Transverse colon (tissue), 4 donors: ENCODE measurements at regions not wholly inside any gene's neighbourhood (a gene's known extent, or its start where the extent isn't known, plus 50 kb on each side); places are given as distances from the start of the nearest gene placed in this dataset.

Experiments used
- DNase-seq: peaks from one replicate; pipeline ENCODE4 v3.0.0-alpha.2; 2019
- H3K27ac ChIP-seq, 4 donors: fragments of 200-600 bp; sonication (generic); 2 replicates each; pipeline ENCODE4 v1.5.1; 2016 to 2018; ENCODE audit warnings: inconsistent platforms in 4 of 4
- H3K27me3 ChIP-seq: fragments of 200-600 bp; sonication (generic); 2 replicates; pipeline ENCODE4 v1.5.1; 2017; ENCODE audit warnings: inconsistent platforms
- H3K36me3 ChIP-seq, 4 donors: fragments of 200-600 bp; sonication (generic); 2 replicates each; pipeline ENCODE4 v1.5.1; 2017 to 2019; ENCODE audit warnings: inconsistent platforms in 4 of 4
- H3K4me1 ChIP-seq, 4 donors: fragments of 200-600 bp; sonication (generic); 2 replicates each; pipeline ENCODE4 v1.5.1; 2017 to 2020; ENCODE audit warnings: inconsistent platforms in 4 of 4
- H3K4me3 ChIP-seq, 4 donors: fragments of 200-600 bp; sonication (generic); 1 replicate in 1 of 4; 2 replicates in 3 of 4; pipeline versions ENCODE4 v1.5.1 to v1.6.1; 2017 to 2019; ENCODE audit warnings: inconsistent platforms in 4 of 4
- H3K9me3 ChIP-seq, 2 donors: fragments of 200-600 bp; sonication (generic); 2 replicates each; pipeline ENCODE4 v1.5.1; 2017 to 2019; ENCODE audit warnings: inconsistent platforms in 2 of 2
- EP300 ChIP-seq: sonication (generic); formaldehyde crosslinking; IDR thresholded peaks from one replicate; pipeline ENCODE4 v1.6.1; 2017; ENCODE audit warnings: antibody characterized with exemption, low read depth
- POLR2A ChIP-seq: fragments of 450-650 bp; IDR thresholded peaks from one replicate; pipeline ENCODE4 v1.6.1; 2016; ENCODE audit warnings: antibody characterized with exemption, mild to moderate bottlenecking, moderate library complexity
- POLR2AphosphoS5 ChIP-seq, 3 donors: sonication (generic); formaldehyde crosslinking; IDR thresholded peaks; one replicate each; pipeline ENCODE4 v1.6.1; 2016; ENCODE audit warnings: antibody characterized with exemption in 3 of 3
- WGBS, 2 donors: methylation state at CpG; one replicate each; pipeline ENCODE4 v1.1.5; 2018; ENCODE audit warnings: low coverage in 1 of 2; 5-methylcytosine and 5-hydroxymethylcytosine counted together
- in situ Hi-C, 4 donors: fragments of 200-750 bp; cut with MboI; loops; one replicate each; pipeline versions ENCODE4 v1.15.0 to v1.15.1; 2017; ENCODE audit warnings: low sequenced_read_pairs in 3 of 4, low pct_ligation_motif_present in 1 of 4, low pct_unique_long_range_greater_than_20kb in 1 of 4
- intact Hi-C: fragments of 100-400 bp; cut with DNase I; formaldehyde crosslinking; loops from one replicate; pipeline ENCODE4 v1.15.1; 2023; ENCODE audit warnings: low total_unique reads
- TF ChIP-seq, protein P1 (sequence below), 5 experiments: fragments of 200-600 bp in 3 of 5; fragments of 450-650 bp in 2 of 5; sonication (generic) in 3 of 5; IDR thresholded peaks; 1 replicate in 2 of 5; 2 replicates in 3 of 5; pipeline ENCODE4 v1.5.1; 2016 to 2017; ENCODE audit warnings: antibody characterized with exemption in 5 of 5, inconsistent platforms in 3 of 5, mild to moderate bottlenecking in 2 of 5, moderate library complexity in 1 of 5

DNA sequence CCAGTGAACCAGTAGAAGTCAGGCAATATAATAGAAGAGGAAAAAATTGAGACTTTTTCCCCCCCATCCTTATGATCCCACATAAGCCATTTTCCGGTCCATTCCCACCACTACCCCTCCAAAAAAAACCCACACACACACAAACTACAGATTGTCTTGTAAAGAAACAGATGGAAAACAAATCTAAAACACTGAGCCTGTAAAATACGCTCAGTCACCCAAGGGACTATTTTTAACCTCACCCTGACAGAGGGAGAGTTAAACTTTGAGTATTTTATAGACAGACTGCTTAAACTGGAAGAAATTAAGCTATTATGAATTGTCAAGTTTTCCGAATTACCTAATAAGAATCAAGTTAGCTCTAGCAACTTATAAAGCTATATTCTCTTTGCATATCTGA, 471.8 kb upstream of the C9orf72 start:
- Histone ChIP-seq H3K27ac (no peak overlapping the region), H3K27me3 (no peaks in the 10 kb centered on the region), H3K9me3 (no peaks in the 10 kb centered on the region), H3K36me3 (no peaks in the 10 kb centered on the region), H3K4me3 (no peak overlapping the region), H3K4me1 (no peaks in the 10 kb centered on the region)
- no peak for TF ChIP-seq EP300
- TF ChIP-seq, protein P1, sequence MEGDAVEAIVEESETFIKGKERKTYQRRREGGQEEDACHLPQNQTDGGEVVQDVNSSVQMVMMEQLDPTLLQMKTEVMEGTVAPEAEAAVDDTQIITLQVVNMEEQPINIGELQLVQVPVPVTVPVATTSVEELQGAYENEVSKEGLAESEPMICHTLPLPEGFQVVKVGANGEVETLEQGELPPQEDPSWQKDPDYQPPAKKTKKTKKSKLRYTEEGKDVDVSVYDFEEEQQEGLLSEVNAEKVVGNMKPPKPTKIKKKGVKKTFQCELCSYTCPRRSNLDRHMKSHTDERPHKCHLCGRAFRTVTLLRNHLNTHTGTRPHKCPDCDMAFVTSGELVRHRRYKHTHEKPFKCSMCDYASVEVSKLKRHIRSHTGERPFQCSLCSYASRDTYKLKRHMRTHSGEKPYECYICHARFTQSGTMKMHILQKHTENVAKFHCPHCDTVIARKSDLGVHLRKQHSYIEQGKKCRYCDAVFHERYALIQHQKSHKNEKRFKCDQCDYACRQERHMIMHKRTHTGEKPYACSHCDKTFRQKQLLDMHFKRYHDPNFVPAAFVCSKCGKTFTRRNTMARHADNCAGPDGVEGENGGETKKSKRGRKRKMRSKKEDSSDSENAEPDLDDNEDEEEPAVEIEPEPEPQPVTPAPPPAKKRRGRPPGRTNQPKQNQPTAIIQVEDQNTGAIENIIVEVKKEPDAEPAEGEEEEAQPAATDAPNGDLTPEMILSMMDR (IDR thresholded peaks at IDR 0.05): no peak
- no peak for TF ChIP-seq POLR2A
- TF ChIP-seq POLR2AphosphoS5 (IDR thresholded peaks at IDR 0.05): no peak
- intact Hi-C loops (no loop called here), in situ Hi-C loops (no loop called here)
- no peak for DNase-seq
- WGBS, 2 donors: 82 to 88% methylated on average over 3 of the region's 3 CpGs

DNA sequence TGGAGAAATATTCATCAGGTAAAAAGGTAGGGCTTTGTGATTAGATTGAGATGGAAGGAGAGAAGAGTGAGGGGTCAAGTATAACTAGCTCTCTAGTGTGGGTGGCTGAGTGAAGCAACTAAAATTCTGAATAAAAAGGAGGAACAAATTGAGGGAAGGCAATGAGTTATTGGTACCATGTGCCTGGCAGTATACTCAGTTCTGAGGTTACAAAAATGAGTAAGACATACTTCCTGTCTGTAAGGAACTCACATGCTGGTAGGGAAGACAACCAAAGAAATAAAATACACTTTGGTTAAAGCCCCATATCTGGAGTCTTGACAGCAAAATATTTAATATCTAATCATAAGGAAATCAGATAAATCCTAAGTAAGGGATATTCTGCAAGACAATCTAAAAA, 476.8 kb upstream of the C9orf72 start:
- no peak overlapping the region for H3K4me3 ChIP-seq
- H3K4me1 ChIP-seq: no peaks in the 10 kb centered on the region
- H3K36me3 ChIP-seq: no peaks in the 10 kb centered on the region
- no peak for DNase-seq
- intact Hi-C loops (no loop called here), in situ Hi-C loops (loop anchor here in 1 of 4 donors (25.0 kb wide), 1 partner anchor 313 kb away; no protein-coding TSS in a partner anchor)
- no peaks in the 10 kb centered on the region for H3K27me3 ChIP-seq
- H3K9me3 ChIP-seq: no peaks in the 10 kb centered on the region
- H3K27ac ChIP-seq: no peak overlapping the region
- TF ChIP-seq POLR2A (no peak), POLR2AphosphoS5 (IDR thresholded peaks at IDR 0.05) (no peak), EP300 (no peak)
- TF ChIP-seq, protein P1 (IDR thresholded peaks at IDR 0.05): no peak

DNA sequence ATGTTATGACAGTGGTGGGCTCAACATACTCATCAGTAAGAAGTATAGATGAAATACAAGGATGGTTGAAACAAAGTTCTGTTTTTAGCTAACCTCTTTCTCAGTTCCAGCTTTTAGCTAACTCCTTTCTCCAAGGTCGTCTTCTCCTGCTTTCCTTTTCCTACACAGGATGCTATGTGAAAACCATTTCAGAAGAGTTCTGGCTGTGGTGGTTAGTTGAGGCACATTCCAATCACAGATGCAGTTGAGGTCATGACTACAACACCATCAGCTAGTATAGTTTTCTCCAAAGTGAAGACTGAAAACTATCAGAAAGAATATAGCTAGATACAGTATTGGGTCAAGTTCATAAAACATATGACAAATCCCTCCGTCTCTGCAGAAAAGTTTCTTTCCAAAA, 477.7 kb upstream of the C9orf72 start:
- H3K27ac ChIP-seq: no peak overlapping the region

DNA sequence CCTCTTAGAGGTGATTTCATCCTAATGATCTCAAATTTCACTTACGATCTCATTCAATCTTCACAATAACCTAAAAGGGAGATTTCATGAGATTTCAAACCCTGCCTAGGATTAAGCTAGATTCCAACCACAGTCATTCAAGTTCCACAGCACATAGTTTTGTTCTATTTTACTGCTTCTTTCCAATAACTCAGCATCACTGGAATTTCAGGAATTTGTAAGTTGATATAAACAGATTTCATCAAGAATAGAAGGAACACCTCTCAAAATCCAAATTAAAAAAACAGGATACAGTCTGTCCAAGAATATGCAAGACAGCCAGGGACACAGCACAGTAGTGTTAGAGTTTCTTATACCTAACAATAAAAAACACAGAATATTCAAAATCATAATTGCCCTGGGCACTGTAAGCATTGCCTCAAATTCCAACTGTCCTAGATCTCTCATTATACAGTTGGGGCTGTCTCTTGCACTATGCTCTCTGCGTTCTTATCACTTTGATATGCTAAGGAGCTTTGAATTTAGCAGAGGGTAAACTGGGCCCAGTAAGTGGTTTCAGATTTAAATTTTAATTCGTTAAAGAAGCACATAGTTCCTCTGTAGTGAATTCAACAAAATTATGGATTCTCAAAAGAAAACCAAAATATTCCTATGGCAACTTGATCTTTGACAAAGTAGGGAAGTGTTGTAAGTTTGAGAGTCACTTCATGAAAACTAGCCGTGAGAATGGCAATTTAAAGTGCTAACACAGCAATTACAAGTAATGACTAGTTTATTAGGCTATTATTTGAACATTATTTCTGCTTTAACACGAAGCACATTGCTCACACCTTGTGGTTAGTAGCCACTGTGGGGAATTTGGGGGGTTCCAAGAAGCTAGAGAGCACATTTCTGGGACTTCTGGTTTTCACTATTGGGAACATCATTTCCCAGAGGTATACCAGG, 478.6 kb upstream of the C9orf72 start:
- TF ChIP-seq, protein P1 (IDR thresholded peaks at IDR 0.05): no peak
- no peak for TF ChIP-seq POLR2A
- no peak for TF ChIP-seq POLR2AphosphoS5 (IDR thresholded peaks at IDR 0.05)
- no peak for TF ChIP-seq EP300
- Histone ChIP-seq H3K9me3 (no peaks in the 10 kb centered on the region), H3K27ac (no peak overlapping the region), H3K27me3 (no peaks in the 10 kb centered on the region), H3K4me3 (no peak overlapping the region), H3K36me3 (no peaks in the 10 kb centered on the region), H3K4me1 (no peaks in the 10 kb centered on the region)
- intact Hi-C loops: no loop called here
- in situ Hi-C loops: loop anchor here in 1 of 4 donors (25.0 kb wide), 1 partner anchor 315 kb away; no protein-coding TSS in a partner anchor
- WGBS, 2 donors: 68 to 76% methylated on average over 5 of the region's 5 CpGs
- DNase-seq: no peak

More for the DNA sequence above, 477.7 kb upstream of the C9orf72 start:
- Histone ChIP-seq H3K36me3 (no peaks in the 10 kb centered on the region), H3K4me1 (no peaks in the 10 kb centered on the region), H3K9me3 (no peaks in the 10 kb centered on the region), H3K27me3 (no peaks in the 10 kb centered on the region), H3K4me3 (no peak overlapping the region)
- 66 to 72% methylated on average over 2 of the region's 2 CpGs for WGBS, 2 donors
- no peak for DNase-seq
- intact Hi-C loops (no loop called here), in situ Hi-C loops (loop anchor here in 1 of 4 donors (25.0 kb wide), 1 partner anchor 314 kb away; no protein-coding TSS in a partner anchor)
- no peak for TF ChIP-seq EP300
- TF ChIP-seq, protein P1 (IDR thresholded peaks at IDR 0.05): no peak
- TF ChIP-seq POLR2A: no peak
- no peak for TF ChIP-seq POLR2AphosphoS5 (IDR thresholded peaks at IDR 0.05)
